NCI-H2029 (cell line): ENCODE measurements at regions not wholly inside any gene's neighbourhood (a gene's known extent, or its start where the extent isn't known, plus 50 kb on each side); places are given as distances from the start of the nearest gene placed in this dataset.
A peak's percentile ranks its signal among the peaks of the same experiment; 100 is the strongest.

Source experiments
- DNase-seq: peaks from one replicate; lab custom pipeline; 2025; lab: John Stamatoyannopoulos, UW

DNA sequence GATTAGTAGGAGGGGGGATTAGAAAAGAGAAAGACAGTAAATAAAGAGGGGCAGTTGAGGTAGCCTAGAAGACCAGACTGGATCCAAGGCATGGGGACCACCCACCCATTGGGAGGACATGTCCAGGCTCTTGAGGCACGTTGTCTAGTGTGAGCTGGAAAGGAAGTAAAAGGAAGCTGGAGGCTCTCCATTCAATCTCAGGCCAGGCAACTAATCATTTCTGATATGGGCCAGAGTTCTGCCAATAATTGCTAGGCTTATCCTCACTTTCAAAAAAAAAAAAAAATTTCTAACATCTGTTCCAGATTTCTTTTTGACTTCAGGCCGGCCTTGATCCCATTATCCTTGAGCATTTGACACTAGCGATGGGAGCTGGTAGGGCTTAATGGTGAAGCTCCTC, 476.1 kb downstream of the SOX6 start:
- no peak for DNase-seq

DNA sequence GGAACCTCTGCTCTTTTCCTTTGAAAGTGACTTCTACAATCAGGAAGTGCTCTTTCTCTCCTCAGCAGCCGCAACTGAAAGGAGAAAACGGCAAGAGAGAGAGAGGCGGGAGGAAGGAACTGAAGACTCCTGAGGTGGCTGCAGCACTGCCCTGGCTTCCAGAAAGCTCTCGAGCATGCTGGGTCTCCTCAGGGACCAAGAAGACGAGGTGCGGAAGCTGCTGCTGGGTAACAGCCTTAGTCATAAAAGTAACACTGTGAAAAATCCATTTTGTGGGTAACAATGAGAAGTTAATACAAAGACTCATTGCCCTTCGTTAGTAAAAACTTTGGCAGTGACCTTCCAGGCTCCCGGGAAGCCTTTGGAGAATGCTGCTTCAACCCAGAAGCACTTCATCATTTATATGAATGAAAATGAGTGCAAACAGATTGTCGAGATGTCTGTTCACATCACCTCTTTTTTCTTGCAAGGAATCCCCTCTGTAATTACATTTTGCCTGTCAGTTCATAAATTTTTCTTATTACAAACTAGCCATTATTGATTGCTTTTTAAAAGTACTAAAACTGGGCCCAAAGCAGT, 473.4 kb downstream of the SOX6 start:
- DNase-seq, result no peak

DNA sequence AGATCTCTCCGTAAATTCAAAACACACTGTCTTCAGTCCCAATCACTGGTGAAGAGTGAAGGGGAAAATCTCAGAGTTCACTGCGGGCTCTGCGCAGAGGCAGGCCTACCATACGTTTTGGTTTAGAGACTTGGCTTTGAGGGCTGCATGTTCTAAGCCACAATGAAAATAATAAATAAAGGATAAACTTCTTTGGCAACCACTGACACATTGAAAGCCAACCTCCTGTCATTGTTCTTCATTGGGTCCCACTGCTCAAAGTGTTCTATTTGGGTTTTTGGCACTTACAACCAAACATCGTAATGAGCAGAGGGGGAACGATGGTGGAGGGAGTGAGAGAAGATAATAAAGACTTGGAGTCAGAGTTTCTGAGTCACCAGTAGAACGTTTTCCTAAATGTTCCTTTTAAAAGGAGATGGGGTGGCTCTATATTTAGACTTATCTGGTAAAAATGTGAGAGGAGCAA, 472.9 kb downstream of the SOX6 start:
- DNase-seq, result no peak

DNA sequence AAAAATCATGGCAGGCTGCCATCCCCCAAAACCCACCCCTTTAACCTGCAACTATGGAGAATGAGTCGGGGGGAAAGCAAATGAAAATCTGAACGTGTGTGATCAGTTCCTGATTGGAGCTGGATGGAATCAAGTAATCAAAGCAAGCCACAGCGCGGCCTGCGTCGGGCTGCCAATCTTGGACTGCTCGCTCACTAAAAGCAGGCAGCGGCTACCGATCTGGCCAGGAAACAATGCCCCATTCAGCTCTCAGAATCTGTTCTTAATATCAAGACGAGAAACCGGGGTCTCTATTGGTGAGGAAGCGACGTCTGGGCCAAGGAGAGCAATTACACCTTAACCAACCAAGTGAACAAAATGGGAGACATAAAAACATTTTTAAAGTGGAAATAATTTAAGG, 472.2 kb downstream of the SOX6 start:
- no peak for DNase-seq

DNA sequence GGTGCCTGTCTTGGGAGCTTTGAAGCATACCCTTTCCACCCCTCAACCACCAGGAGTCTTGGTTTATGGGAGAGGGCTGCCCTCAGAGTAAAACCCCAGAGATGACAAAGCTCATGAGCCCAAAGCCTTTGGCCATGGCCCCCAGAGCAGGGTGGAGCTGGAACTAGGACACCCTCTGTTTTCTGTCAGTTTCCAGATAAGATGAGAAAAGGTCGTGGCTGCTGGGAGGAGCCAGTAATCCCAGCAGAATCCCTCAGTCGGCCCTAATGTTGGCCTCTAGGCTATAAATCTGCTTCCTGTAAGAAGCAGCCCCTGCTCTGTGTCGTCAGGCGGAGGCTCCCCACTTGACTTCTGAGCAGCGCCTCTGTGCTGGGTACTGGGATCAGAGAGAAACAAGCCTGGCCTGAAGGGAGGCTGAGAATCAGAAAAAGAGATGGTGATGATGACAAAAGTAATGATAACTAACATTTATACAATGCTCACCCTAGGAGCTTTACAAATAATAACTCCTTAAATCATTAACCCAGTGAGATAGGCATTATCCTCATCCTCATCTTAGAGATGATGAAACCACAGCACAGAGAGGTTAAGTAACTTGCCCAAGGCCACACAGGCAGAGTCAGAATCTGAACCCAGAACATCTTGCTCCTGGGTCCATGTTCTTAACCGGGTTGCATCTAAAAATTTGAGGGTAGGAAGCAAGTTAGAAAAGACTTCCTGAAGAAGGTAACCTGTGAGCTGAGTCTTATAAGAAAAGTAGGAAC, 471.4 kb downstream of the SOX6 start:
- DNase-seq, result no peak

DNA sequence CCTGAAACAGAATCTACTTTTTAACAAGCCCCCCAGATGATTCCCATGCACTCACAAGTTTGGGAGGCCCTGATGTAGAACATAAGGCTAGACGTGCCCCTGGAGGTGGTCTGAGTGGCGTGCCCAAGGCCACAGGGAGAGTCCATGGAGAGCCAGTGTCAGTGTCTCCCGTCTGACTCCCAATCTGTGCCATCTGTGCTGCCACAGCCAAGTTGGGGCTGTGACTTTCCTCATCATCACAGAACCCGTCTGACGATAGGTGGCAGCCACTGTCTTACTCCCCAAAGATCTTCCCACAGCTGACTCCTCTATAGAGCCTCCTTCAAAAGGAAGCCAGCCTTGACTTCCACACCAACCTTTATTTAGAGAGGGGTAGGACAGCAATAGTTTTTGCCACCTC, 470.5 kb downstream of the SOX6 start:
- no peak for DNase-seq

DNA sequence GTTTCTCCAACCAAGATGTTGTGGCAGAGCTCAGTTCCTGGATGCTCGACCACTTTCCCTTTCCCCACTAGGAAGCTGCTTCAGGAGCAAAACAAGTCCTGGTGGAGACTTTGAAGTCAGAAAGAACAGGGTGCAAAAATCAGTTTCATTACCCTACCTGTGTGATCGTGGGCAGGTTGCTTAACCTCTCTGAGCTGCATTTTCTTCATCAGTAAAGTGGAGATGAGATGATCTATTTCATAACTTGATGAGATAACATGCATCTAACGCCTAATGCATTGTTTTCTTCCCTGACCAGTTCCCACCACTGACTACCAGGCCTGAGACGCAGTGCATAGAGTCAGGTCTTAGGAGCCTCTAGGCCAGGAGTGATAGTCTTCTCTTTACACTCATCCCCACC, 470.0 kb downstream of the SOX6 start:
- DNase-seq, result no peak

DNA sequence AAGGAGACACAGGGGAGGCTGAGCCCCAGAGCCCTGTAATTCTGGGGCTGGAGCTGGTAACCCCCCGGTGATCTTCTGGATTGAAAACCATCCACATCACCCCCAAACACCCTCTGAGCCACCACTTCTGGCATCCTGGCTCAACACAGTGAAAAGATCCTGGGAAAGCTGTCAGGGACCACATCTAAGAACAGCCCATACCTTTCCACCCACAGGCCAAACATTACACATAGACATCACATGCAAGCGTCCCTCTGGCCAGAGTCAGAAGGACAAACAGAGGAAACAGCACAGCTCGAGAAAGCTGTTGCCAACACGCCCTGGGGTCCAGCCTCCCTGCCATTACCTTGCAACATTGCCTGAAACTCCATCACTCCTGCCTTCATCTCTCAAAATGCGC, 469.5 kb downstream of the SOX6 start:
- DNase-seq, result no peak

DNA sequence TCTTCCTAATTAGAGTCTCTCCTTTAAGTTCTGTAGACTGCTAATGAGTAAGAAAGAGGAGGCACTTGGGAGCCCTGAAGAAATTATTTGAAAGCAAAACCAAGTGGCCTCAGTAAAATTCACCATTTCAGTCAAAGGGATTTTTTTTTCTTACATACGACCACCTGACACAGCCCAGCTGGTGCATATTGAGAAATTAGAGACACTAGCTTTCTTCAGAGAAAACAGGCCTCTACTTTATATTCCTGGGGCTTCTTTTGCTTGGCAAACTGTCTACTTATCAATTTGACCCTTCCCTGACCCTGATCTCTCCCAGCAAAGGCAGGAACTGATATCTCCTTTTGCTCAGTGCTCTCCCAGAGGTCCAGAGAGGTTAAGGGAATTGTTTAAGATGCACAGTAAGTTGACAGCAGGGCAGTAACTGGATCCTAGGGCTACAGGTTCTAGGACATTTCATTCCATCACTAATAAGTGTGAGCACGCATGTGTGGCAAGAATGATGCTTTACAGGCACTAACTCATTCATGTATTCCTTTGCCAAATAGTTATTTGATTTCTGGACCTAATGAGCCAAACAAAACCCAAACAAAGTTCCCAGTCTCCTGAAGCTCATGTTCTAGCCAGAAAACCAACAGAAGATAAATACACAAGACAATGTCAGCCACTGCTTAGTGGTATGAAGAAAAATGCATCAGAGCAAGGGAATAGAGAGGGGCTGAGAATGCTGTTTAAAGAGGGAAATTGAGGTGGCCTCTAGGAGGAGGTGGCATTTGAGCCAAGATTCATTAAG, 467.6 kb downstream of the SOX6 start:
- DNase-seq, result no peak

DNA sequence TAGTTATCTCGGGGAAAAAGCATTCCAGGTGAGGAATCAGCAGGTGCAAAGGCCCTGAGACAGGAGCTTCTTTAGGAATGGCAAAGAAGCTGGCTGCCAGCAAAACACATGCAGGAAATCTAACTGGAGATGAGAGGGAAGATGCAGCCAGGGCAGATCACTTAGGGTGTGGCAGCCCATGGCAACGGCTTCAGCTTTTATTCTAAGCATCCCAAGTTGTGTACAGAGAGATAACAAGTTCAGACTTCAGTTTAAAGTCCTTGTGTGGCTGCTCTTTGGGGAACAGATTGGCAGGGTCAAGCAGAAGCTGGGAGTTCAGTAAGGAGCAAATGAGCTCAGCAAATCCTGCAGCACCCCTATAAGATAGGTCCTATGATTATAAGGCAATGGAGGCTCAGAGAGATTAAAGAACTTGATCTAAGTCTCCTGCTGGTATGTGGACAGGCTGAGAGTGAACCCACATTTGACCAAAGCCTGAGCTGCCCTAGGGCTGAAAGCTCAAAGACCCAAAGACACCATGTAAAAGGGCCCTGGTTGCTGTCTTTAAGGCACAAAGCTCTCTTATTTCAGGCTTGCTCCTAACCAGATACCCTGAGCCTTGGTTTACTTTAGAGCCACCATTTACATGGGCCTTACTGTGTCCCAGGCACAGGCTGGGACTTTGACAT, 466.8 kb downstream of the SOX6 start:
- DNase-seq, result no peak

DNA sequence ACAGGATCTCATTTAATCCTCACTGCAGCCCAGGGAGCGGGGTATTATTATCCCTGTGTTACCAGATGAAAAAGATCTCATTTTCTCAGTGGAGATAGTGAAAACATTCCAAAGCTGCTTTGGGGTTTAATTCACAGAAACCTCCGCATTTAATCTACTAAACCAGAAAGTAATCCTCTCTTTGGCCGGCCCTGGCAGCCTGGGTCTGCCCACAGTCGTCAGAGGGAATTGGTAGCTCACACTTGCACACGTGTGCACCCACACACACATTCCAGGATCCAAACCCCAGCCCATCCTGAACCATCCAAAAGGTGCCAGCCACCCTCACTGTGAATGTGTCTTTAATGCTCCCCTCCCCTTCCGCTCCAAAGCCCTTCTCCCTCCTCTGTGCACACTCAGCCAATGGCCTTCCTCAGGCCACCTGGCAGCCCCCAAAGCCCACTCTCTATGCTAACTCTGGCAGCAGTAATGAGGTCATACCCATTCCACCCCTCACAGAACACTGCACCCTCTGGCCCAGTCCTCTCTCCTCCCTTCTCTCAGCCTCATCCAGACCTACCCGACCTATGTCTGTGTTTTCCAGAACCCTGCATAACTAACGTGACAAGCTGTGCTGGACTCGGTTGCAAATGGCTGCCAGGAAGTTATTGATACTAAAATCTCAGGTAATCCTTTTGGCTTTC, 466.2 kb downstream of the SOX6 start:
- DNase-seq, result no peak

DNA sequence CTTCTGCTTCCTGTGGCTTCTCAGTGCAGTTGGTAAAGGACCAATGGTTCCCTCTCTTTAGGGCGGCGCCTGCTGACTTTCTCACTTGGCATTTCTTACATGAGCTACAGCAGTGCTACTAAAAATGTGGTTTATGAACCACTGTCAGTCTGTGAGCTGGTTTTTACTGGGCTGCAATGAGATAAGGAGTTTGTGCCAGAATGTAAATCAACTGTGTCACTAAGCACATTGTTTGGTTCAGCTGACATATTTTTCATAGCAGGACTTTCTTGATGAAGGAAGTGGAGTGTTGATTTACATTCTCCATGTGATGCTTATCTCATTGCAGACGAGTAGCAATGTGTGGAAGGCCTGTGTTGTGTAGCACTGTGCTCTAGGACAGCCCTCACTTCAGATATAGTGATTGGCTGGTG, 463.3 kb downstream of the SOX6 start:
- DNase-seq, result peak; percentile 12

DNA sequence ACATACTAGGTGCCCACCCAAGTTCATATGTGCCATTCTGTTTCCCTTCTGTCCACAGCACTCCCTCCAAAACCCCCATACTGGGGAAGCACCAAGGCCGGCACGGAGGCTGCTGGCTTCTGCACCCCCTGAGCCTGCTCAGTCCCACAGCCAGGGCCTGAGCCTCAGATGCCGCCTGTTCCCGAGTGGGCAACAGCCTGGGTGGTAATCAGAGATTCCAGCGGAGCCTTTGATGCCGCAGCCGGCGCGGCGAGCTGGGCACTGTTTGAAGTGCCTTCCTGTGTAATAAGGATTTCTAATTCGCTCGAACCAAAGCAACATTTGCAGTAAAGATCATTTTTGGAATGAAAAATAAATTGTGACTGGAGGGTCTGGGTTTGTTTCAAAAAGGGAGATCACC, 460.3 kb downstream of the SOX6 start:
- DNase-seq, result no peak

DNA sequence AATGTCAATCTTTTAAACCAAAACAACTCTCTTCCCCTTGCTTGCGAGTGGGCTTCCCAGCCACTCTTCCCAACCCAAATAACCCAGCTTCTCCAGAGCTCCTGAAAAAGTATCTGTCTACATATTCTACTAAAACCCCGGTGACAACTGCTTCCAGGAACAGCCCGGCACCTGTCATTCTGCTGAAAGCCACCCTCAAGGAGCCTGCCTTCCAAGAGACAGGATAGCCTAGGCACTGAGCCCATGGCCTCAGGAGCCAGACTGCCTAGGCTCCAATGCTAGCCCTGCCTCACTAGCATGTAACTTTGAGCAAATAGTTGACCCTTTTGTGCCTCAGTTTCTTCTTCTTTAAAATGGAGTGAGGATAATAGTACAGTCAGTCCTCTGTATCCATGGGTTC, 459.8 kb downstream of the SOX6 start:
- DNase-seq, result no peak

DNA sequence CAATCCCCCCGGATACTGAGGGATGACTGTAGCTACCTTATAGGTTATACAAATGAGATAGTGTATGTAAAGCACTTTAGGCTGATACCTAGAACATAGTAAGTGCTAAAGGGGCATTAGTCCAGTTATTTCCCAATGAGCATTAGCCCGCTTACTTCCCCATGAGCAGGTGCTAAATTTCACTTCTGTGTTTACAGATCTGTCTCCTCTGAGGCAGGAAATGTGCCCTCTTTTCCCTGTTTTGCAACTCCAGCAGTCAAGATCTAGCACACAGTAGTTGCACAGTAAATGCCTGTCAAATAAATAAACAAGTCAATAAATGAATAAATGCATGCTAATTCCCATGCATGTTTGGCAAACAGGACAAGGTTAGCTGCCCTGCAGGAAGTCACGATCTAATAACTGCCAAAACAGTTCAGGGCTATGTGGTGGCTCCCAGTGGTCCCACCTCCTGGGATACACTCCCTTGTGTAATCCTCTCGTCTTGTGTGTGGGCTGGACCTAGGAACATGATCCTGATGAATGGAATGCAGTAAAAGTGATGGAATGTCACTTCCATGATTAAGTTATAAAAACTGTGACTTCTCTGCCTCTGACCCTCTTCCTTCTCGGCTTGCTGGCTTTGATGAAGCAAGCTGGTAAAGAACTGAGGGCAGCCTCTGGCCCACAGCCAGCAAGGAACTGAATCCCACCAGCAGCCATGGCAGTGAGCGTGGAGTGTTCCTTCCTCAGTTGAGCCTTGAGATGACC, 459.0 kb downstream of the SOX6 start:
- DNase-seq, result no peak

DNA sequence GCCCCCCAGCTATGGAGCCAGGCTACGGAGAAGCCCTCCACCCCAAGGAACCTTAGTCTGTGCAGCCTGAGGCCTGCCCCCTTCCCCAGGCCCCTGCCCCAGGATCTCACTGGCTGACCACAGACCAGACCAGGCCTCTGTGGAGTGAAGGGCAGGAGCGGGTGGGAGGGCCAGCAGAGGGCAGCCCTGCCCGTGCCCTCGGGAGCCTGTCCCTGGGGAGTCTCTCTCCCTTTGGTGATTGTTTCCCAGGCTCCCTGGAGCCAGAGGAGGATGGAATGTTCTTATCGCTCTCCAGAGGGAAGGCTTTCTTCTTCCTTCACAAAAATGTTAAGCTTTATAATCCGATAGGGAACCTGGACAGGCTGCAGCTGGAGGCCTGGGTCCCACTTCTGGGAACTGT, 455.3 kb downstream of the SOX6 start:
- DNase-seq, result no peak

DNA sequence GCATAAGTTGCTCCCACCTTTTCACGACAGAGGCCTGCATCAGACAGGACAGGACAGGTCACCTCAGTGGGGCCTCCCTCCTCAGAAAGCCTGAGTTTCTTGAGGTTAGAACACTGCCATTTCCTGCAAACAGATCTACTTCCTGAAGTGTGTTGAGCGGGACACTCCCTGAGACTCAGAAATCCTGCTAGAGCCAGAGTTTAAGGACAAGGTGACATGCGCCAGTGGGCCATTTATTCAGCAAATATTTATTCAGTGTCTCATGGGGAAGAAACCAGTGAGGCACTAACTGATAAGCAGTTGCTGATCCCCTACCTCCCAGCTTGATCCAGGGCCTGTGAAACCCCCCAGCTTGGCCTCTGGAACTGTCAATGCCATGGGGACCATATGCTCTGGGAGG, 454.6 kb downstream of the SOX6 start:
- DNase-seq, result peak; percentile 21

DNA sequence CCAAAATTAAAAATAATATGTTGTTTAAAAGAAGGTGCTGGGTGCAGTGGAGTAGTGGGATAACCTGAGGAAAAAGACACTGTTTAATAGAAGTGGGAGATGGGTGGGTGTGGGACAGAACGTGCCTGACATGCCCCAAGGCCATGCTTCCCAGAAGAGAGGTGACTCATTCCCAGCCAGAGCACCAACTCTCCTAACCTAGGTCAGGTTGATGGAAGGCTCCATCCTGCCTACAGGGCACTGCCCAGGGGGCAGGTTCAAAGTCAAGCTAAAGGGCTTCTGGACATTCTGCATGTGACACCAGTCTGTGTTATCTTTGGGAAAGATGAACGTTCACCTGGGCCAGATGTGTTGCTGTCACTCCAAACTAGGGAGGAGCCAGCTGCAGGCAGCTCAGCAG, 453.1 kb downstream of the SOX6 start:
- DNase-seq, result no peak

DNA sequence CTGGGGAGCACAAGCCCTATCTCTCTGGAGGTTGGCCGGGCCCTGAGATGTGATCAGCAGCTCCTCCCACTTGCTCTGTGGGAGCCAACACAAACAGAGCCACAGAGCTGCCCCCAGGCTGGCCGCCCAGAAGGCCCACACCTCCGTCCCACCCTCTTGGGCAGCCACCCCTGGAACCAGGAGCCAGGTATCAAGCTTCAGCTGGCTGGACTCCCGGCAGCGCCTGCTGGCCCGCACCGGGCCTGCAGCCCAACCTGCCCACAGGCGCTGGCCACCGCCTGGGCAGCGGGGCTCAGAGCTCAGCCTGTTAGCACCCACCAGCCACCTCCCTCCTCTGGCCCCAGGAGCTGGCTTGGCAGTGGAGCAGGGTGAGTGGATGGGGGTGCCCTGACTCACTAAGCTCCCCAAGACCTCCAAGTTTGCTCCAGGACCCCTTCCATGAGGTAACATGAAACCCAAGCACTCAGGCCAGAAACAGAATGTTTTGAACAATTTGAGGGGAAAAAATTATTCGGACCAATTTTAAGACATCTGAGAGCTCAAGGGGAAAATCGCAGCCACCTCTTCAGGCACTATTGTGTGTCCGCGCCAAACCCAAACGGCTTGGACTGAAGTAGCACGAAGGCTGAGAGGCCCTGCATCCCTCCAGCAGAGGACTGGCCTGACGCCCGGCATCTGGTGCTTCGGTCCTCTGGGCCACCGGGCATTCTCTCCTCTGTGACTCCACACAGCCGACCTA, 450.8 kb downstream of the SOX6 start:
- no peak for DNase-seq

DNA sequence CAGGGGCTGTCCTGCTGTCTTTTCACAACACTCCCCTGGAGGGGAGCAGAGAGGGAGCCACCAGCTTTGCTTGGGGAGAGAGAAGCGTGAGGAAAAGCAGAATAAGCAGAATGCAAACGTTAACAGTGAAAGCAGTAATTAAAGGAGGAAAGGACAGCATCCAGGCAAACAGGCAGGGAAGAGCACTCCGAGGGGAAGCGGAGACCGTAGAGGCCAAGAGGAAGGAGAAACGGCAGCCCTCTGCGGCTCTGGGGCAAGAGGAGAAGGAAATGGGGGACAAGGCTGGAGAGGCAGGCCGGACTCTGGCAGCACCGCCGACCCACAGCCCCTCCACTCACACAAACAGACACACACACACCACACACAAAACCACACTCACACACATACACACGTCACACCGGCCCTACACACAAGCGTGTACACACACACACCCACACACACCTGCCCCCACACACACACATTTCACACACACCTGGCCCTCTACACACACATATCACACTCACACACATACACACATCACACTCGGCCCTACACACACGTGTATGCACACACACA, 449.8 kb downstream of the SOX6 start:
- DNase-seq, result no peak
